HG02970 (cell line): ENCODE measurements at regions not wholly inside any gene's neighbourhood (a gene's known extent, or its start where the extent isn't known, plus 50 kb on each side); places are given as distances from the start of the nearest gene placed in this dataset.

Source experiments
- ATAC-seq: cut with Tn5 transposase; IDR thresholded peaks from one replicate; pipeline ENCODE4 v1.9.1; 2021; ENCODE audit warnings: mild to moderate bottlenecking, moderate library complexity, moderate number of reproducible peaks; ENCODE audit not compliant: unreplicated experiment, low FRiP score

DNA sequence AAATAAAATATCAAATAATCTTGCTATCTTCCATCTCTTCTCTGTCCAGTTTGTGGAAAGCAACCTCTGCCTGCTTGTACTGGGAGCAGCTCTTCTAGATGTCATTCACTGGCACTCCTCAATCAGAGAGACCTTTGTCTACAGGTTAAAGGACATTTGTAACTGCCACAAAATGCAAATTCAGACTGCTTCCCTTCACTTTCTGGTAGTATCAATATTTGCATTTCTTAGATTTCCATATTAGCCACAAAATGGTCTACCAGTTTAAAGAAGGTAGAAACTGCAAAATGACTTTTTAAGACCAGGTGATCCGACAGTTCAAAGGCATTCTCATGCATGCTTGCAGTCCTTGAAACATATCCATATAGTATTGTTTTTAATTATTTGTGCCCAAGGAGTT, 51.7 kb upstream of the RCN1 start:
- ATAC-seq = no peak

DNA sequence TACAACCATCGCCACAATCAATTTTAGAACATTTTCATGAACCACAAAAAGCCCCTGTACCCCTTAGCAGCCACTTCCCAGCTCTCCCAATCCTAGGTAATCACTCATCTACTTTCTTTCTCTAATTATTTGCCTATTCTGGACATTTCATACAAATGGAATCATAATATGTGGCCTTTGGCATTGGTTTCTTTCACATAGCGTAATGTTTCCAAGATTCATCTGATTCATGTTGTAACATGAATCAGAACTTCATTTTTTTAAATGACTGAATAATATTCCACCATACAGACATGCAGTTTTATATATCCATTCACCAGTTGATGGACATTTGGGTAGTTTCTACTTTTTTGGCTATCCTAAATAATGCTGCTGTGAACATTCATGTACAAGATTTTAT, 56.2 kb upstream of the RCN1 start:
- no peak for ATAC-seq

DNA sequence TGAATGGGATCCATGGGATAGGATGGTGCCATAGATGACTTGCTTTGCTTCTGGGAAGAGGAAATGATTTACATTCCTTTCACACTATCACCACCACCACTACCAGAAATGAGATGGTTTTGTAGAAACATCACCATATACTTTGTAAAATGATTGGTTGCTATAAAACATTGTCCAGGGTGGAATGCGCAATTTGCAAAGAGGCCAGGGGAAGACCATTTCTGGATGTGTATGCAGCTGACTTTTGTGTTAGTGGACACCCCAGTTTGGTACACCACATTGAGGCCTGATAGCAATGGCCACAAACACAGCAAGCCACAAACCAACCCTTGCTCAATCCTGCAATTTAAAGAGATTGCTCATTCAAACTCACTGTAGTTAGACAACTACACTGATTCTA, 56.7 kb upstream of the RCN1 start:
- ATAC-seq = no peak

DNA sequence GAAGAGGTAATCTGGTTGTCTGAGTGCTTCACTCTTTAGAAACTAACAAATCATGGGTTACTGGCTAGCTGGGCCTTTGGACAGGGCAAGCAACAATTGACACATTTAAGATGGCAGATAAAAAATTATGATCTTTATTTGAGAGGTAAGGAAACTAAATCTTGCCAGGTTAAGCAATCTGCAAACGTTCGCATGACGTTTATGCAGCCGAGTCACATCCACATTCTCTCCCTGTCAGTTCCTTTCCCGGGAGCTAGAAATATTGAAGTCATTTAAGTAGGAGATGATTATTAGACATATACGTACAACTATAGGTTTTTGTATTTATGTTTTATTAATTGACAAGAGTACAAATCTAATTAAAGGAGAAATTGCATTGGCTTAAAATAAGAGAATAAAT, 57.4 kb upstream of the RCN1 start:
- ATAC-seq = no peak

DNA sequence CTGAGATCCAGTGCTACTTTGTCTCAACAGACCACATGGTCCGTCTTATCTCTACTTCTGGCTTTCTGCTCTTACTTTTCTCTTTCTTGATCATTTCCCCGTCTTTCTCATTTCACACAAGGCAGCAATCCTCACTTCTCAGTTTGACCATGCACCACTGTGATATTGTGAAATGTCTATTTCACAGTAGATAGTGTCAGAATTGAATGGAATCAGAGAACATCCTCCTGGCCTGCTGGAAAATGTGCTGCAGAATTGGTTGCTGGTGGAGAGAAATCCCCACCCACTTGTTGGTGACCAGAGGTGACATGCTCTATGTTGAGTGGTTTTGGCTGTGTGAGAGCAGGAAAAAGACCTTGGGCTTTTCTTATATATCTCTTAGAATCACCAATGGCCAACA, 57.8 kb upstream of the RCN1 start:
- no peak for ATAC-seq

DNA sequence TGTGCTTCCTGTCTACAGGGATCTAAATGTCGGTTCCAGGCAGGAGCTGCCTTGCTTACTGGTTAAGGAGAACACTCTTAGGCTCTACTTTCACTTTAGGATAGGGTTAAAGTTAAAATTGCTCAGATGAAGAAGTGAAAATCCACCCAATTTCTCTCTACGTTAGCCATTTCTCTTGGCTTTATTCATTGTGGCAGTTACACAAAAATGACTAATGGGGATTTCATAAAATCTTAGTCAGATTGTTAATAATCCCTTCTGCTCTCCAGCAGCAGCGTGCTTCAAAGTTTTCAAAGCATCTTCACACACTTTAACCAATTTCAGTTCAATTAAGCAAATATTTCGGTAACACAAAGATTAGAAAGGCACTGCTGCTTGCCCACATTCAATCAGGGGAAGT, 58.4 kb upstream of the RCN1 start:
- ATAC-seq = no peak

DNA sequence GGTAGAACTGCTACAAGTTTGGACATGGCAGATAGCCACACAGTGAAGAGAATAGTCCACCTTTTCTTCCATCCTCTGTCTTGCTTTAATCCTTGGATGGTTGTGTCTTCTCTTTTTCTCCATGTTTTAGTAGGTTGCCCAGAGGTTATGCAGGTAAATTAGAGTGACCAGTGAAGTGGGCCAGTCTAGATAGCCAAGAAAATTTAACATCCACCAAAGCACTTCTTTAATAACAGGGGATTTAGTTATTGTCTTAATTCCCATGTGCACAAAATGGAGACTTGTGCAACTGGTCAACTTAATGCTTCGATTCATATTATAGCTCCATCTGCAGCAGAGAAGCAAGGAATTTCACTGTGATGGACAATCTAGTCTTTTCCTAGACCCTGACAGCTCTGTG, 58.8 kb upstream of the RCN1 start:
- no peak for ATAC-seq

DNA sequence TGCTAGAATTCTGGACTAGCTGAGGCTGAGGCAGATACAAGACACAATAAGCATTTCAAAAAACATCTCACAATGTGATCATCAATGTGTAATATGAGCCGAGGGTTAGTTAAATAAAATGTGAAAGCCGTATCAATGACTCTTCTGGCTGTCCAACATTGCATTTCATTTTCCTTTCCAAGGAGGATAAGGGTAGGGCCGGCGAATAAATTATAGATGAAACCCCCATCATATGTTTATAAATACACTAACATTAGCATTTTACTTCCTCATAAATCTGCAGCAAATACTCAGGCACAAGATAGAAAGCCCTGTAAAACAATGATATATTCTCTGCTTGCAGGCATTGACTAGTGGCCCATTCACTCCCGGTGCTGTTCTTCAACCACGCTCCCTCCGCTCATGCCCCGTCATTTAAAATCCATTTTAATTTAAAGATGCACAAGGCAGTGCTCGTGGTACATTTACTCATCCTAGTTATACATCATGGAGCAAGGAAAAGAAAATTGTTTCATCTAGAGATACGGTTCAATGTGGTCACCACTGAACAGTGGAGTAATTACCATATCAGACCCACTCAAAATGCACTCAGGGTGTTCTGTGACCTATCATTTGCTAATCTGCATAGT, 59.9 kb upstream of the RCN1 start:
- ATAC-seq = no peak

DNA sequence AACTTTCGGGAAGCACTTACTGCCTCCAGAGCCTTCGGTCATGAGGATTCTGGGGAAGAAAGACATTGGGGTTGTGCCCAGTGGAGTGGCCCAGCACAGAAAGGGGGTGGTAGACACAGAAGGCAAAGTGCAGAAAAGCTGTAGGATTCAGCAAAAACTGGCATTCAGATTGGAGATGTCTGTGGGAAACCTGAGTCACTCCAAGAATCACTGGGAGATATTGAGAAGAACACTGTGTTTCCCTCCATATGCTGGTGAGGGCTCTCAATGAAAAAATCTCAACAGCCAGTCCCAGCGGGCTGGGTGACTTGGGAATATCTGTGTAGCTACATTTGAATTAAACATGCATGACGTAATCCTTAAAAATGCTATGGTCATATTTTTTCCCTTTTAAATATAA, 61.2 kb upstream of the RCN1 start:
- no peak for ATAC-seq

DNA sequence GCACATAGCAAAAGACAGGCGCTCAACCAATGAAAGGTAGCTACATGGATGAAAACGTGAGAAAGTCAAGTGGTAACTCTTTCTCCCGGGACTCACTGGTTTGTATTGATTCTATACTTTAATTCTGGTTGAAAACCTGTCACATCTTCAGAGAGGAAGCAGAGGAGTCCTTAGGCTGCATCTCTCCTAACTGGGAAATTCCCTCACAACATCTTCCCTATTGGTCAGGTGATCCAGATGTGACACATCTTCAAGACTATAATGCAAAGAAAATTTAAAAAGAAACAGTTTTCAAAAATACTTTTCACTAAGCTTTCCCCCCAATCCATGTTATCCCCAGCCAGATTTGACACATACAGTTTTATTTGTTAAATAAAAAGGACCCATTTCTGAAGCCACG, 62.7 kb upstream of the RCN1 start:
- no peak for ATAC-seq

DNA sequence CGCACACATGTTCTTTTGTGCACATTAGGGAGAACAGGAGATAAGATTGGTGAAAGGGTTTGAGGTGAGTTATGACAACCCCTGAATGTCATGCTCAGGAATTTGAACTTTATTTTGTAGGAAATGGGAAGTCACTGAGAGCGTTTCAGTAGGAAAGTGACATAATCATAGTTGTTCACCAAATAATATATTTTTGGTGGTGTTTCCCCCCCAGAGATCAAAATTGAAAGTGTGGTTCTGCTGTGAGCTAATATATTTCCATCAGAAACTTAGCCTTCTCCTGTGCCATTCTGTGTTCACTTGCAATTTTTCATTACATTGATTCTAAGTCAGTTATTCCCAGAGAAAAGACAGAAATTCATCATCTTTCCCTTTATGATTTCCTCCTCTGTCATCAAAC, 64.1 kb upstream of the RCN1 start:
- no peak for ATAC-seq

DNA sequence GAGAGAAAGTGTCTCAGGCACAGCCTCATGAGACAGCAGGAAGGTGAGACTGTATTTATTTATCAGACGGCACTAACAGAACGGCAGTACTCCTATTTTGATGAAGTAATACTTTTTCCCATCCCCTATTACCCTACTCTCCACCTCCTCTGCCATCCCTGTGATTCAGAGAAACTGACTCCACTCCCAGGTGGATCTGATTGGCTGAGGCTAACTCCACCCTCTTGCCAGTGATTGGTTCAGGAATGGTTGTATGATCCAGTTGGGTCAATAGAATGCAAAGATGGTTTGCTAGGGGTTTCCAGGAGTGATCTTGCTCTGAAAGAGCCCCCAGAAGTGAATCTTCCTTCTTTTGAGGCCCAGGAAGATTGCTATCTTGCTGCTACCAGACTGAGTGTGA, 65.9 kb upstream of the RCN1 start:
- ATAC-seq = no peak

DNA sequence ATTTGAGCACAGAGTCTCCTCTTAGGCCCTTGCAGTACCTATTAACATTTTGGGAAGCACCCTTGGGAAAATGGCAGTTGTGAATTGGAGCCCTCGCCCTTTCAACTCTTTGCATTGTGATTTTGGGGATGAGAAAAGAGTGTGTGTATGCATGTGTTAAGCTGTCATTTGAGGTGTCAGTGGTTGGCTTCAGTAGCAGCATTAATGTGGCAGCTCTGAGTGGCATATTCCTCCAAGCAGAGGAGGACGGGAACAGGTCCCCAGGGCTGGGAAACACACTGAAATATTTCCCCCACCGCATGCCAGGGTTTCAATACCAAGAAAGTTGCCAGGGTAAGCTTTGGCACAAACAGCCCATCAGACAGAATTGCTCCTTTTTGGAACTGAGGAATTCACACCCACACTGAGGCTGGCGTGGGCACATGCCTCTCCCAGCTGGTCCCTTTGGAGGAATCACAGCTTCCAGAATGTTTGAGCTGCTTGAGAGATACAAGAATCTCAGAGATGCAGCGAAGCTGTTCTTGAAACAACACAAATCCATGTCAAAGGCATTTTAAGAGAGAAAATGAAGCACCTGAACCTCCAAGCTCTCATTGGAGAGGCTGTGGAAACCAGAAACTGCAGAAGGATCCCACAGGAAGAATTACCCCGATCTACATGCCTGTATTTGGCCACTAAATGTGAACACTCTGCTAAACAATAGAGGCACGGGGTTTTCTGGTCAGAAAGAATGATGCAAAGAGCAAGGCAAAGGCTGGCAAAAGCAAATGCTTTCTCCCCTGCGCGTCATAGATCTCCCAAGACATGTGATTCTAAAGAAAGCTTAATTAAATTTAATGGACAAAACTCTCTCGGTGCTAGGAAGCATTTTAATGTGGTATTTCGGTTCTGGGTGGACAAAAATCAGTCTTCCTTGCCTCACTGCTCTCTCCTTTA, 67.2 kb upstream of the RCN1 start:
- ATAC-seq = no peak

DNA sequence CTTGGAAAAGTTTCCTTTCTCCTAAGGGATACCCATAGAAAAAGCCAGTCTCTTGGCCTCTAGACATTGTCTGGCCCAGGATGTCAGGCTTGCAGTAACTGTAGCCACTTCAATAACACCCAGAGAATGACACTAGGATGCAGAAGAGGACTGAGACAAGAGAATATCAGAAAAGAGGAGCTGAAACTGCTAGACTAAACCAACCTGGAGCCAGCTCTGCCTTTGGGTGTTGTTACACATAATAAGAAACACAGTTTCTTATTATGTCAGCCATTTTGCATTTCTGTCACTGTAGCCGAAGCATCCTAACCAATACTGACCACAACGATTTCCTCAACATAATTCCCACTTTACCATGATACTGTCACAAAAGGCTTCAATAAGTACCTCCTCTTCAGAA, 72.2 kb upstream of the RCN1 start:
- ATAC-seq = no peak

DNA sequence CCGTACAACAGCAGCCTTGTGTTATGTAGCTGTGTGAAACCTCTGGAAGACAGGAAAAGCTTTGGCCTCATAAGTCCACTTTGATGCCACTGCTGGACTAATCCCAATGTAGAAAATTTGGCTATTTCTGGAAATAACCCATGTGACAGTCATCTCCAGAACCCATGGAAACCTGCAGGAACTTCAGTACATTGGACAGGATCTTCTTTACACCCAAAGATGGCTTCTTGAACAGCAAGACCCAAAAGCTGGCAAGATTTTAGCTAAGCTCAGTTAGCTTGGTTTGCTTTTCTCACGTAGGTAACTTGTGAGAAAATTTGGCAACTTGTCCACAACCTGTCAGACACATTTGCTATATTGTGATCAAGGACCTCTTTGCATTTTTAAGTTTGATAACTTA, 74.8 kb upstream of the RCN1 start:
- no peak for ATAC-seq

DNA sequence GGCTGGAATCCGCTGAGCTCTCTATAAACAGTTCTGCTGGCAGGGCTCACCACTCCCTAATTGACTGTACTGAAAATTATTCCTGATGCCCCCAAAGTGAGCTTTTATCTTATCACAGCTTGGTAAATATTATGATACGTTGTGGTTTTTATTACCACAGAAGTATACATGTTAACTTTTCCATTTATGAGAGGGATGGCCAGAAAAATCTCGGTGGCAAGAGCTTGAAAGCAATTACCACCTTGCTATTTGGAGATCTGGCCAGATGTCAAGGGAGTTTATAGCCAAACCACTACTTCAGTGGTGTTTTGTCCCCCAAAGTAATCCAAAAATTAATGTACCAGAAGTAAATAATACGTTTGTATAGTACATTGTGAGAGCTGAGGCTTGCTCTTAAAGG, 75.4 kb upstream of the RCN1 start:
- no peak for ATAC-seq

DNA sequence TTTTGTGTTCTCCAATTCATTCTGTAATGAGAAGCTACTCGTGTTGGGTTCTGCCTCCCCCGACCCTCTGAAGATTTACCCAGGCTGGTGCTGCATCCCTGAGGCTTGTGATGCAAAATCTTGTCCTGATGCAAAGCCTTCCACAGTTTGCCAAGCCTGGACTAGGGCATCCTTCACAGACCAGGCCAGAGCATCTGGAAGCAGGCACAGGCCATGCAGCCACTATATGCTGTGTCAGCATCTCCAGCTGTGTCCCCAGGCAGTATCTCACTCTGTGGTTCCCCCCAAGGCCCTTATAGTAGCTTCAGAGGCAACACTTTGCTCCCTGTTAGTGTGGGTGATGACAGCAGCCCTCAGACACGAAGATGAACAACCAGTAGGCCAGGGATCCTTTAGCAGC, 77.3 kb upstream of the RCN1 start:
- ATAC-seq = no peak

DNA sequence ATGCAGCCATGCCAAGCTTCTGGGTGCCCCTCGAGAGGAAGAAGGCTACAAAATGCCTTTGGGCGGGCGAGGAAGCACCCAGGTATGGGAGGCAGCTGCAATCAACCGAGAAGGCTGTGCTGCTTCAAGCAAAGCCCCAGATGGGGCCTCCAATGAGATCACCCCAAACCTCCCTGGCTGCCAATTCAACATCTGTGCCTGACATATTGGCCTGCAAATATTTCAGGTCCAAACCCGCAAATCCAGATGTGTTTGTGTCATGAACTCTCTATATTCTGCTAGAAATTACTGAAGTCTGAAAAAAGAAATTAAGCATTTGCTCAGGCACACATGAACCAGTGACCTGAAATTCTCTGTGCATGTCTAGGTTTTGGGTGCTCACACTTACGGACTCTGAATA, 78.8 kb upstream of the RCN1 start:
- ATAC-seq = no peak

DNA sequence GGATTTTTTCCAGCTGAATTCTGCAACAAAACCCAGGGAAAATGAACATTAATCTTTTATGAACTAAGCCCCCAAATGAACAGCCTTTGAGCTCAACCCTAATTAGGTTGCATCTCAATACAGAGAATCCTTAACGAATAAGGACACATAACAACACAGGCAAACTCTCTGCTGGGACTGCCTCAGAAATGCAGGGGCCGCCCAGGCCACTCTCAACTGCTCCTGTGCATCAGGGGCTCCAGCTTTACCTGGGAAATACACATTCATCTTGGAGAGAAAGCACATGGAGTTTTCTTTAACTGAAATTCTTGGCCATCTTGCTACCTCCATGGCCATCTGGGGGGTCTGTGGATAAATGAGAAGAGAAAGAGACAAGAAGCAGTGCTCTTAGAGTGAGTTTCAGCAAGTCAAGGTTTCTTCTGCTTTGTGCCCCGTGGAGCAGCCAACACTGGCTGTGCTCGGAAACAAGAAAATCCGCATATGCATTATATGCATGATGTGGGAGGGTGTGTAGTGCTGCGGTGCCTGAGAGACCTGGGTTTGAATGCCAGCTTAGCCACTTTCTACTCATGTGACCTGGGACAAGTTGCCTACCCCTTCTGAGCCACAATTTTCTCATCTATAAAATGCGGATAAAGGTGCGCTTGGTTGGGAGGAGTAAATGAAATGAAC, 81.9 kb upstream of the RCN1 start:
- ATAC-seq = no peak

DNA sequence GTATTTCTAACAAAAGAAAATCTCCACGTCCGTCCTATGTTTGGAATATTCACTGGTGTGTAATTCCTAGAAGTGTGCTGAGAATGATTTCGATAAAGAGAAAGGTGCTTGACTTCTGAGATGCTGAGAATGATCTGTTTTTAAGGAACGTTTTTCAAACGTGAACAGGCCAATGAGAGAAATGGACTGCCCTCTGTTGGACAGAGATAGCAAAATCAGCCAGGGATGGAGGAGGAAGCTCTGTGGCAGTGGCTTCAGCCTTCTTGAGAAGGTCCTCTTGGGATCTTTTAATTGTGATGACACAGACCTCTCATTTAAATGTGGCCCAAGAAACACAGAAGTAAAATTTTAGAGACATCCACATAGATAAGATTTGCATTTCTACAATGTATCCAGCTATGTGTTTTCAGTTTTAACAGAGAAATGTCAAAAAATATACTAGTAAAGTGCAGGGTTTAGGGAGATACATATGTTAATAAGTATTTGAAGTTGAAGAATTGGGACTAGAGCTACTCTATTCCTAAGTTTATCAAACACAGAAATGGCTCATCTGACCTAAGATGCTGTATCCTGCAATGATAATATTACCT, 84.0 kb upstream of the RCN1 start:
- ATAC-seq = no peak

DNA sequence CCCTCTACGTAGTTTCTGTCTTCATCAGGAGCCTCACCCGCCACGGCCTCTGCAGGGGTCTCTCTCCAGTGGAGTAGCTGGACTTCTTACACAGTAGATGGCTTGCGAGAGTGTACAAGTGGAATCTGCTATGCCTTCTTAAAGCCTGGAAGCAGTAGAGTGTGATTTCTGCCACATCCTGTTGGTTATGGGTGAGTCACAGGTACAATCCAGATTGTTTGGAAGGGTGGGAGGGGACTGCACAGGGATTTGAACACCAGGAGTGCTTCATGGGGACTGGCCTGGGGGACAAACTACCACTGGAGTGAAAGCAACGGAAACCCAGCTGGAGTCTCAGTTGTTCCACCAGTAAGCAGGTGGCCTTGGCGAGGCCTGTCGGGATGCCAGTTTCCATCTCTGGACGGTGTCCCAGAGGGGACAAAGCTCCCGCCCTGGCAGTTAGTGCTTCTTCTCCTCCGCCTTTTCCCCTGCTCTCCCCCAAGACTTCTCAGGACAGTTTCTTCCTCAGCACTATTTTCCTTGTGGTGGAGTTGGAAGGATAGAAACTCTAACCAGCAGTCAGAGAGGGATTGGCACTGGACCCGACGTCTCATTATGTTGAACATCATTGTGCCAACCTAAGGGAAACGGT, 85.0 kb upstream of the RCN1 start:
- no peak for ATAC-seq
